Activated CD4-positive, alpha-beta T cell treated with anti-CD3 and anti-CD28 coated beads, Interleukin-2, amount 10 ng/mL, durations not matched to agents 7 days and 5 days (primary cell): ENCODE measurements at regions not wholly inside any gene's neighbourhood (a gene's known extent, or its start where the extent isn't known, plus 50 kb on each side); places are given as distances from the start of the nearest gene placed in this dataset.
"Not testable (repeated sequence)": the region's sequence is repeated elsewhere in the genome, so short reads cannot be mapped to it uniquely, and the experiment has no call there.

ENCODE experiments used
- CTCF ChIA-PET: fragments of 350-600 bp; sonication (Branson Sonifier 250); formaldehyde crosslinking; loops from one replicate; lab custom pipeline; 2021; ENCODE audit warnings: antibody characterized with exemption; lab: Charles Lee
- POLR2A ChIA-PET: fragments of 350-600 bp; sonication (Branson Sonifier 250); formaldehyde crosslinking; loops from one replicate; lab custom pipeline; 2021; ENCODE audit warnings: antibody characterized with exemption; lab: Charles Lee
- DNase-seq: peaks from one replicate; pipeline ENCODE4 v3.0.0-alpha.2; 2020
- H3K27ac Mint-ChIP-seq: one replicate; pipeline ENCODE4 v1.8.0; 2021; ENCODE audit warnings: mild to moderate bottlenecking, moderate library complexity, mixed read lengths
- H3K27me3 Mint-ChIP-seq: one replicate; pipeline ENCODE4 v1.8.0; 2021; ENCODE audit warnings: mixed read lengths
- H3K36me3 Mint-ChIP-seq: one replicate; pipeline ENCODE4 v1.8.0; 2021; ENCODE audit warnings: low read depth, mixed read lengths
- H3K4me1 Mint-ChIP-seq: one replicate; pipeline ENCODE4 v1.8.0; 2021; ENCODE audit warnings: mixed read lengths
- H3K4me3 Mint-ChIP-seq: one replicate; pipeline ENCODE4 v1.8.0; 2021; ENCODE audit warnings: mild to moderate bottlenecking, moderate library complexity, mixed read lengths
- H3K9me3 Mint-ChIP-seq: one replicate; pipeline ENCODE4 v1.8.0; 2021; ENCODE audit warnings: mixed read lengths

DNA sequence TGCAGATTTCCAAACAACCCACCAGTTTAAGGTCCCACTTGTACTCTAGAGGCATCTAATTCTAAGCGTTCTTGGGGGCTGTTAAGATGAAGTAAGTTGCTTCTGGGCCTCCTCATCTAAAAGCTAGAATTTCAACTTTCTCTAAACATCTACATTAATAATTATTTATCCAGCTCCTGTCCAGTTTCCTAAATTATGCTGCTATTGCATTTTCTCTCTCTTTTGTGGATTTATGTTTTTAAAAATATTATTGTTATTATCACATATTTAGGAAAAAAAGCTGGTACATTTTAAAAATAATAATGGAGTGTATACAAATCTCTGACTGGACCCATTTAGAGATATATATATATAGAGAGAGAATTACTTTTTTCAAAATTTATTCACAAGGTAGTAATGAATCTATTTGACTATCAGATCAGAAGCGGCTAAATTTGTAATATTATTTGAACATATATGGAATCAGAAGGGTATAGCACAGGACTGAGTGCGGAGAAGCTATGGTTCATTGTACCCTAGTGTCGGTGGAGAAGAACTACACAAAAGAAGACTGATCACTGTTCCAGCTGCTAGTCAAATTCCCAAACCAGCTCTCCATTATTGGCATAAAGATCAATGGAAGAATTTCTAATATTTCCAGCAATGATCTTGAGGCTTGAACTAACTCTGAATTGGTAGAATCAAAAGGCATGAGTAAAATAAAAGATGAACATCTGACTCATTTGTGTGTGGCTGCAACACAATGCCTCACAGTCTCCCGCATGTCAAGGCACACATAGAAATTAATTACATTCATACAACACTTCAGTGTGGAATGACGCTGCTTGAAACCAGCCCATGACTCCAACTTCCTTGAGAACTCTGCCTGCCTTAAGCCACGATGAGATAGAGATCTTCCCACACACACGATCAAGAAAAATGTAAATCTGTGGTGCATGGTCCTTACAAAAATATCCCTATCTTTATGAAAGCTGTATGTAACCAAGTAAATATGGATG lies 433.4 kb upstream of the OR4E1 start:
- H3K4me1 Mint-ChIP-seq: peaks cover 26% of the 10 kb centered on the region
- POLR2A ChIA-PET: no interaction called here
- peak overlapping the region; percentile 31 for H3K27ac Mint-ChIP-seq
- no peaks in the 10 kb centered on the region for H3K36me3 Mint-ChIP-seq
- no peaks in the 10 kb centered on the region for H3K9me3 Mint-ChIP-seq
- no peak overlapping the region for H3K4me3 Mint-ChIP-seq
- DNase-seq: no peak
- CTCF ChIA-PET: interaction anchor here (1.0 kb wide), 1 partner anchor 9 kb away, joined by 3 read pairs; no protein-coding TSS in a partner anchor
- no peaks in the 10 kb centered on the region for H3K27me3 Mint-ChIP-seq

DNA sequence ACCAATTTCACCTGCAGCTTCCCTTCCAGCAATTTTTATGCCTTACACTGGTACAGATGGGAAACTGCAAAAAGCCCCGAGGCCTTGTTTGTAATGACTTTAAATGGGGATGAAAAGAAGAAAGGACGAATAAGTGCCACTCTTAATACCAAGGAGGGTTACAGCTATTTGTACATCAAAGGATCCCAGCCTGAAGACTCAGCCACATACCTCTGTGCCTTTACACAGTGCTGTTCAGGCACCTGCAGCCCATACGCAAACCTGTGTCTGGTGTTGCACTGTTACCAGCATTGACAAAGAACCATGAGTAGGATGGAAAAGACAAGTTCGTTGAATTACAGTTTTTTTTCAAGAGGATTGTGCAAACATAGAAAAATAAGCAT lies 432.0 kb upstream of the OR4E1 start:
- Mint-ChIP-seq H3K9me3 (no peaks in the 10 kb centered on the region), H3K36me3 (no peaks in the 10 kb centered on the region), H3K27me3 (no peaks in the 10 kb centered on the region), H3K27ac (peak overlapping the region; percentile 64), H3K4me1 (peaks cover 25% of the 10 kb centered on the region), H3K4me3 (peak overlapping the region; percentile 48)
- ChIA-PET CTCF (no interaction called here), POLR2A (no interaction called here)
- no peak for DNase-seq

DNA sequence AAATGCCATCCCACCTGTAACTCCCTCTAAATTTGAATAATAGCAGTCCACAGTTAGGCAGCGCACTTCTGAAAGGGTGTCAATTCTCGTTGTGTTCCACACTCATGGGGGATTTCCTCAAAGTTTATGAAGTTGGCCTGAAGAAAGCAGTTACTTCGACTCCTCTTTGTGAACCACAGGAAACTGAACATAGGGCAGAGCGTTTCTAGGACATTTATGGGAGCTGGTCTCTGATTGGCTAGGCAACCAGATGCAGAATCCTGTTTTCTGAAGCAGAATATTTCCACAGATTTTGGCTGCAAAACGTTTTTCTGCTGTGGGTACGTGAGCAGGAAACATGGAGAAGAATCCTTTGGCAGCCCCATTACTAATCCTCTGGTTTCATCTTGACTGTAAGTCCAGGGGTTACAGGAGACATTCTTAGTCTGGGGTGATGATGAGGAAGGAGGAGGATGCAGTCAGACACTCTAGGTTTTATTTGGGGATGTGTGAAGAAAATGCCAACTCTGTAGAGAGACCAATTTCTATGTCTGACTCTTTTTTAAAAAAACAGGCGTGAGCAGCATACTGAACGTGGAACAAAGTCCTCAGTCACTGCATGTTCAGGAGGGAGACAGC lies 431.5 kb upstream of the OR4E1 start:
- Mint-ChIP-seq H3K36me3 (no peaks in the 10 kb centered on the region), H3K27me3 (no peaks in the 10 kb centered on the region), H3K4me3 (peak overlapping the region; percentile 48), H3K4me1 (peaks cover 26% of the 10 kb centered on the region), H3K9me3 (no peaks in the 10 kb centered on the region), H3K27ac (peak overlapping the region; percentile 64)
- POLR2A ChIA-PET: no interaction called here
- CTCF ChIA-PET: no interaction called here
- no peak for DNase-seq

DNA sequence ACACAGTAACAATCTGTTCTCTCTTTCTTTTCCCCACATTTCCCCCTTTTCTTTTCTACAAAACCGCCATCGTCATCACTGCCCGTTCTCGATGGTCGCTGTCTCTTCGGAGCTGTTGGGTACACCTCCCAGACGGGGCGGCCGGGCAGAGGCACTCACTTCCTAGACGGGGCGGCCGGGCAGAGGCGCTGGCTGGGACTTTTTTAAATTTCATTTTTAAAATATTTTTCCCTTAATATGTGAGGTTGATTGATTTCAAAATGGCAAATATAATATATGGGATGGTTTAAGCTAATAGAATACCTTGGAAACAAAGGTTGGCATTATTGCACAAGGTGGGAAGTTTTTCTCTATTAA lies 427.1 kb upstream of the OR4E1 start:
- POLR2A ChIA-PET, H3K36me3 Mint-ChIP-seq, H3K27ac Mint-ChIP-seq: not testable (repeated sequence)

DNA sequence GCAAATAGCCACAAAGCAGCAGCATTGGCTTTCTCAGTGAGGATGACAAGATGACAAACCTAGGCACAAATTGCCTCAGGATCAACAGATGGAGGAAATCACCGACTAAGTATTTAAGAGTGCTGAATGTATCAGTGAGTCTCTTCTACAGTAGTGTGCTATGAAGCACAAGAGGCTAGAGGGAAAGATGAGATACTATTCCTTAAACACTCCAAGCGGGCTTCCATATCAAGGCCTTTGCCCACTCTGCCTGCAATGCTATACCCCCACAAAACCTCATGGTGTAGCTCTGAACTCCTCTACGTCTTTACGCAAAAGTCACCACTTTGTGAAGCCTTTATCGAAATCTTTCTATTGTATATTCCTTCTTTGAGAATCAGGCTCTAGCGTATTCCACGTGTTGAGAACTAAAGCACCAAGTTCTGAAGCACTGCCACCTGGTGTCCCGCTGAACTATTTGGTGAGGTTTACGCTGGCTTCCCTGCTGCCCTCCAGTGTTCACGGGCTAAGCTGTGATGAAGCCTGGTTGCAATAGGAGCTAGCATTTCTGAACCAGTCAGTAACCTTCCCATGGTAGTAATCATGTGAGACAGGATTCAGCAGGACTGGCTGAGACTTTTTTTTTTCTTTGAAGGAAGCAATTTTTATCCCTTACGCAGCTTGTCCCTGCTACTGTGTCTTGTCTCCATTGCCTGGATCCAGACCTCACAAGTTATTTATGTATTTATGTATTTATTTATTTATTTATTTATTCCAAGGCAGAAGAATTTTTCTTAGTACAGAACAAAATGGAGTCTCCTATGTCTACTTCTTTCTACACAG lies 426.5 kb upstream of the OR4E1 start:
- no peaks in the 10 kb centered on the region for H3K36me3 Mint-ChIP-seq
- H3K27me3 Mint-ChIP-seq: no peaks in the 10 kb centered on the region
- ChIA-PET CTCF (interaction anchor here (0.7 to 1.3 kb wide), 6 partner anchors 16 to 101 kb away, joined by 3 to 5 read pairs (median 4); no protein-coding TSS in a partner anchor), POLR2A (interaction anchor here (0.6 to 0.7 kb wide), 2 partner anchors 17 to 103 kb away, joined by 3 read pairs; no protein-coding TSS in a partner anchor)
- peak; percentile 74 for DNase-seq
- H3K4me3 Mint-ChIP-seq: no peak overlapping the region
- H3K9me3 Mint-ChIP-seq: no peaks in the 10 kb centered on the region
- no peak overlapping the region for H3K27ac Mint-ChIP-seq
- peaks cover 56% of the 10 kb centered on the region for H3K4me1 Mint-ChIP-seq

More for the DNA sequence above, 427.1 kb upstream of the OR4E1 start:
- H3K9me3 Mint-ChIP-seq, H3K27me3 Mint-ChIP-seq, H3K4me3 Mint-ChIP-seq, DNase-seq: not testable (repeated sequence)
- CTCF ChIA-PET: interaction anchor here (0.7 to 1.3 kb wide), 5 partner anchors 16 to 99 kb away, joined by 3 to 5 read pairs (median 4); no protein-coding TSS in a partner anchor
- H3K4me1 Mint-ChIP-seq: peaks cover 59% of the 10 kb centered on the region

DNA sequence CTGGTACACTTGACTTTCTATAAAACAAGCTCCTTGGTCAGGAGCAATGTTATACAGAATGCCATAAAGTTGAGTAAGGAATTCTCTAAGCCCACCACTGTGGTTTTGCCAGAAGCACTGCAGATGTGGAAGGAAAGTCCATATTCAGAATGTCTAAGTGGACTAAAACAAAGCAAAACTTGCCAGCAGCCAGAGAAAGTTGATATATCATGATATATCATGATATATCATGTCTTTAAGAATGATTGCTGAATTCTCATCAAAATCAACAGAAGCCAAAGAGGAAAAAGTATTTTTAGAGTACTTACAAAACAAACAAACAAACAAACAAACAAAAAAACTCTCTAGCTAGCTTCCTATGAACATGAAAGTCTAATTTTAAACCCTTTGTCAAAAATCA lies 424.8 kb upstream of the OR4E1 start:
- ChIA-PET CTCF (interaction anchor here (0.8 to 1.0 kb wide), 2 partner anchors 9 to 555 kb away, joined by 3 read pairs; no protein-coding TSS in a partner anchor), POLR2A (no interaction called here)
- H3K27ac Mint-ChIP-seq: peak overlapping the region; percentile 95
- no peak for DNase-seq
- peak overlapping the region; percentile 45 for H3K4me3 Mint-ChIP-seq
- no peaks in the 10 kb centered on the region for H3K27me3 Mint-ChIP-seq
- no peaks in the 10 kb centered on the region for H3K36me3 Mint-ChIP-seq
- H3K4me1 Mint-ChIP-seq: peaks cover 63% of the 10 kb centered on the region
- H3K9me3 Mint-ChIP-seq: no peaks in the 10 kb centered on the region

DNA sequence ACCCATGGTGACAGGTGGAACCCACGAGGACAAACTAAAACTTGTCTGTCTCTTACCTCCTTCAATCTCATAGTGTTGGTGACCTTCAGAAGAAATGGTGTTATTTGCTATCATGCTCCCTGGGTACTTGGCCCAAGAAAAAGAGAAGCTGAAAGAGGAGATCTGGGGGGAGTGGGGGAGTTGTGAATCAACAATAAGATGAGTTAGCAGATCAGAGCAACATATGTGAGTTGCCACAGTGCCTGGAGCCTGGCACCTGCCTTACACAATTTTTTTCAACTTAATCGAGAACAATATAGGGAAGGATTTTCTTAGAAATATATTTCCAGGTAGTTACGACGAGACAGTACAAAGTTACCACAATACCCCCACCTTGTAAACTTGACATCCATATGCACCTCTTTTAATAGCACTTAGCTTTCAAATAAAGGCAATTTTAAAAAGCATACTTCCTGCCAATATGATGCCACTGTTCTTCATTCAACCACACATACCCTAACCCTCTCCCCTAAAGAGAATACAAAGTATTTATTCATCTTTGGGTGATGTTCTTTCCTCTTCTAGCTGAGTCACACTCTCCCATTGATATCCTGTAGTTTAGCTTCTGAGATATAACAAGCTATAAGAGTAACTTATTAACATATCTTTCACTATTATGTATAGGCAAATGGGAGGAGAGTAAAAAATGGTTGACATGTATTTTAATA lies 424.1 kb upstream of the OR4E1 start:
- ChIA-PET POLR2A (no interaction called here), CTCF (interaction anchor here (0.8 to 1.0 kb wide), 3 partner anchors 10 to 556 kb away, joined by 3 read pairs; no protein-coding TSS in a partner anchor)
- Mint-ChIP-seq H3K36me3 (no peaks in the 10 kb centered on the region), H3K4me1 (peaks cover 64% of the 10 kb centered on the region), H3K4me3 (peak overlapping the region; percentile 77), H3K9me3 (no peaks in the 10 kb centered on the region), H3K27me3 (no peaks in the 10 kb centered on the region), H3K27ac (peak overlapping the region; percentile 95)
- no peak for DNase-seq

DNA sequence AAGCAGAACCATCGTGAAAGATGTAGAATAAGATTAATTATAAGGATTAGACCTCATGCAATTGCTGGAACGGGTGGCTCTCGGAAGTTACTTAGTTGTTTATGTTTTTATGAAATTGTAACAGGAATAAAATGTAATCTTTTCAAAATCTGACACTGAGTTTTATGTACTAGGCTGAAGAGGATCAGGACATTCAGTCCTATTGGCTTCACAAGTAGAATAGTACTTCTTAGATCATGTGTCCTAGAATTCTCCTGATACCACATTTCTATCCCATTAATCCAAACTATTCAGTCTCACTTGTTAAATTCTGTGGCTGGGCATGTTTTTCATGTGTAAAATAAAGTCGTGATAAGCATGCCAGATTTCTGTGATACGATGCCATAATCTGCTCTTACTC lies 423.5 kb upstream of the OR4E1 start:
- ChIA-PET CTCF (interaction anchor here (1.0 kb wide), 1 partner anchor 57 kb away, joined by 3 read pairs; no protein-coding TSS in a partner anchor), POLR2A (no interaction called here)
- no peaks in the 10 kb centered on the region for H3K36me3 Mint-ChIP-seq
- no peaks in the 10 kb centered on the region for H3K27me3 Mint-ChIP-seq
- H3K4me1 Mint-ChIP-seq: peaks cover 64% of the 10 kb centered on the region
- no peaks in the 10 kb centered on the region for H3K9me3 Mint-ChIP-seq
- H3K4me3 Mint-ChIP-seq: peak overlapping the region; percentile 77
- peak overlapping the region; percentile 95 for H3K27ac Mint-ChIP-seq
- no peak for DNase-seq

DNA sequence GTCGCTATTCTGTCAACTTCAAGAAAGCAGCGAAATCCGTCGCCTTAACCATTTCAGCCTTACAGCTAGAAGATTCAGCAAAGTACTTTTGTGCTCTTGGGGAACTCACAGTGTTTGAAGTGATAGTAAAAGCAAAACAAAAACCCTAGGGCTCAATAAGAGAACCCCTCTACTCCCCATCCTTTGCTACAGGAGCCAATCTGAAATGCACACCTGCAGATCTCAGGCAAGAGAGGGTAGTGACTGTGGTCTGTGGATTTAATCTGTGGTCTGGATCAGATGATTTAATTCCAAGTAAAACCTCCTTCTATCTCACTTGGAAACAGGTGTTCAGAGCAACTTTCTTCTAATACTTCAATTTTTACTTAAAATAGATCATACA lies 422.9 kb upstream of the OR4E1 start:
- H3K27me3 Mint-ChIP-seq: no peaks in the 10 kb centered on the region
- H3K4me3 Mint-ChIP-seq: peak overlapping the region; percentile 77
- peak; percentile 65 for DNase-seq
- H3K36me3 Mint-ChIP-seq: no peaks in the 10 kb centered on the region
- no peaks in the 10 kb centered on the region for H3K9me3 Mint-ChIP-seq
- H3K4me1 Mint-ChIP-seq: peaks cover 64% of the 10 kb centered on the region
- H3K27ac Mint-ChIP-seq: peak overlapping the region; percentile 95
- ChIA-PET CTCF (no interaction called here), POLR2A (interaction anchor here (0.6 to 0.8 kb wide), 2 partner anchors 394 to 470 kb away, joined by 3 read pairs; no protein-coding TSS in a partner anchor)

- ChIA-PET CTCF (no interaction called here), POLR2A (interaction anchor here (0.6 to 0.8 kb wide), 2 partner anchors 395 to 470 kb away, joined by 3 read pairs; no protein-coding TSS in a partner anchor)
- H3K4me1 Mint-ChIP-seq: peaks cover 64% of the 10 kb centered on the region
- no peaks in the 10 kb centered on the region for H3K27me3 Mint-ChIP-seq
- peak; percentile 50 for DNase-seq
- H3K36me3 Mint-ChIP-seq: no peaks in the 10 kb centered on the region
- no peaks in the 10 kb centered on the region for H3K9me3 Mint-ChIP-seq
- peak overlapping the region; percentile 95 for H3K27ac Mint-ChIP-seq
- peak overlapping the region; percentile 77 for H3K4me3 Mint-ChIP-seq
These were observed 422.4 kb upstream of the OR4E1 start for GRCh38 chr14:22095860-22096513.

GRCh38 chr14:22089940-22090339 lies 416.3 kb upstream of the OR4E1 start:
- Mint-ChIP-seq H3K27me3 (no peaks in the 10 kb centered on the region), H3K4me3 (no peak overlapping the region), H3K36me3 (peaks cover 2% of the 10 kb centered on the region), H3K9me3 (no peaks in the 10 kb centered on the region), H3K4me1 (peaks cover 27% of the 10 kb centered on the region), H3K27ac (no peak overlapping the region)
- CTCF ChIA-PET: no interaction called here
- POLR2A ChIA-PET: no interaction called here
- DNase-seq: no peak
